Testis (tissue), 2 donors: ENCODE measurements at regions not wholly inside any gene's neighbourhood (a gene's known extent, or its start where the extent isn't known, plus 50 kb on each side); places are given as distances from the start of the nearest gene placed in this dataset.
"Not testable (repeated sequence)": the region's sequence is repeated elsewhere in the genome, so short reads cannot be mapped to it uniquely, and the experiment has no call there.

ENCODE experiments used
- CTCF ChIP-seq, 3 experiments: fragments of 450-650 bp in 2 of 3; fragments of 200-600 bp in 1 of 3; sonication (generic) in 1 of 3; IDR thresholded peaks; one replicate each; pipeline ENCODE4 v1.5.1; 2016 to 2019; ENCODE audit warnings: antibody characterized with exemption in 3 of 3, mild to moderate bottlenecking in 2 of 3, moderate library complexity in 1 of 3
- POLR2A ChIP-seq: fragments of 450-650 bp; IDR thresholded peaks from one replicate; pipeline ENCODE4 v1.6.1; 2017; ENCODE audit warnings: antibody characterized with exemption, mild to moderate bottlenecking, moderate library complexity

- TF ChIP-seq POLR2A; CTCF (IDR thresholded peaks at IDR 0.05): not testable (repeated sequence)
These were observed 89.5 kb downstream of the MRPL36 start for GRCh38 chr5:1710091-1710490.
